ENCODE measurements at regions not wholly inside any gene's neighbourhood (a gene's known extent, or its start where the extent isn't known, plus 50 kb on each side); places are given as distances from the start of the nearest gene placed in this dataset.
A peak's percentile ranks its signal among the peaks of the same experiment; 100 is the strongest.
"Not testable (repeated sequence)": the region's sequence is repeated elsewhere in the genome, so short reads cannot be mapped to it uniquely, and the experiment has no call there.

GRCh38 chr6:154923199-154923869, 71.8 kb upstream of the TIAM2 start:
- DNase-seq (ENCODE audit: low read depth), result no peak

- DNase-seq (ENCODE audit: low read depth), result no peak
Measured at GRCh38 chr6:154925130-154925529, 70.0 kb upstream of the TIAM2 start.

GRCh38 chr6:154926366-154926765, 68.7 kb upstream of the TIAM2 start:
- no peak for DNase-seq (ENCODE audit: low read depth)

GRCh38 chr6:154928325-154928922, 66.7 kb upstream of the TIAM2 start:
- peak; percentile 57 for DNase-seq (ENCODE audit: low read depth)

- DNase-seq (ENCODE audit: low read depth), result no peak
Measured at GRCh38 chr6:154930451-154930851, 64.7 kb upstream of the TIAM2 start.

- DNase-seq (ENCODE audit: low read depth), result peak; percentile 59
Measured at GRCh38 chr6:154931711-154932424, 63.2 kb upstream of the TIAM2 start.

- DNase-seq (ENCODE audit: low read depth), result peak; percentile 72
Measured at GRCh38 chr6:154932515-154933027, 62.5 kb upstream of the TIAM2 start.

- DNase-seq (ENCODE audit: low read depth), result no peak
Measured at GRCh38 chr6:154933181-154933827, 61.8 kb upstream of the TIAM2 start.

GRCh38 chr6:154937306-154938220, 57.6 kb upstream of the TIAM2 start:
- DNase-seq (ENCODE audit: low read depth), result no peak

GRCh38 chr6:154938221-154938580, 56.9 kb upstream of the TIAM2 start:
- no peak for DNase-seq (ENCODE audit: low read depth)

GRCh38 chr6:154938727-154939285, 56.3 kb upstream of the TIAM2 start:
- DNase-seq (ENCODE audit: low read depth), result not testable (repeated sequence)

- DNase-seq (ENCODE audit: low read depth), result no peak
Measured at GRCh38 chr6:154942770-154943169, 52.3 kb upstream of the TIAM2 start.

GRCh38 chr6:154945271-154945890, 49.7 kb upstream of the TIAM2 start:
- no peak for DNase-seq (ENCODE audit: low read depth)

All from fibroblast of the conjunctiva (primary cell).